KMS-11 (cell line): ENCODE measurements at regions not wholly inside any gene's neighbourhood (a gene's known extent, or its start where the extent isn't known, plus 50 kb on each side); places are given as distances from the start of the nearest gene placed in this dataset.

Source experiments
- H2AFZ ChIP-seq: fragments of 200-600 bp; sonication (generic); 2 replicates; pipeline ENCODE4 v1.6.1; 2016; ENCODE audit warnings: antibody characterized with exemption, mixed run types, low read depth
- H3K27ac ChIP-seq: fragments of 200-600 bp; sonication (generic); 2 replicates; pipeline ENCODE4 v1.6.1; 2016; ENCODE audit warnings: mild to moderate bottlenecking, mixed run types
- H3K27me3 ChIP-seq: fragments of 200-600 bp; sonication (generic); 2 replicates; pipeline ENCODE4 v1.6.1; 2017; ENCODE audit warnings: mild to moderate bottlenecking, low read depth, mixed run types, moderate library complexity; ENCODE audit not compliant: insufficient read depth
- H3K36me3 ChIP-seq: fragments of 200-600 bp; sonication (generic); 2 replicates; pipeline ENCODE4 v1.6.1; 2017; ENCODE audit warnings: mild to moderate bottlenecking, mixed run types; ENCODE audit not compliant: insufficient read depth
- H3K4me1 ChIP-seq: fragments of 200-600 bp; sonication (generic); 2 replicates; pipeline ENCODE4 v1.6.1; 2016; ENCODE audit warnings: mild to moderate bottlenecking, low read depth, mixed run types; ENCODE audit not compliant: poor library complexity, severe bottlenecking
- H3K4me2 ChIP-seq: fragments of 200-600 bp; sonication (generic); 2 replicates; pipeline ENCODE4 v1.7.0; 2016; ENCODE audit warnings: mild to moderate bottlenecking, mixed run types
- H3K4me3 ChIP-seq: fragments of 200-600 bp; sonication (generic); IDR thresholded peaks from 2 replicates; pipeline ENCODE4 v1.6.1; 2017; ENCODE audit warnings: low read depth, low read length, mixed read lengths; ENCODE audit not compliant: insufficient read depth
- H3K79me2 ChIP-seq: fragments of 200-600 bp; sonication (generic); 2 replicates; pipeline ENCODE4 v1.6.1; 2016; ENCODE audit warnings: low read depth, mixed run types; ENCODE audit not compliant: insufficient read depth
- H3K9ac ChIP-seq: fragments of 200-600 bp; sonication (generic); 2 replicates; pipeline ENCODE4 v1.6.1; 2016; ENCODE audit warnings: mild to moderate bottlenecking, mixed run types
- H4K20me1 ChIP-seq: fragments of 200-600 bp; sonication (generic); 2 replicates; pipeline ENCODE4 v1.6.1; 2016; ENCODE audit warnings: mild to moderate bottlenecking, mixed run types; ENCODE audit not compliant: insufficient read depth
- TF ChIP-seq, protein P1 (sequence below): fragments of 200-600 bp; sonication (generic); conservative IDR thresholded peaks from 2 replicates; pipeline ENCODE4 v1.6.1; 2017; ENCODE audit warnings: low read depth, mild to moderate bottlenecking, antibody characterized with exemption, low read length, moderate library complexity, mixed read lengths

DNA sequence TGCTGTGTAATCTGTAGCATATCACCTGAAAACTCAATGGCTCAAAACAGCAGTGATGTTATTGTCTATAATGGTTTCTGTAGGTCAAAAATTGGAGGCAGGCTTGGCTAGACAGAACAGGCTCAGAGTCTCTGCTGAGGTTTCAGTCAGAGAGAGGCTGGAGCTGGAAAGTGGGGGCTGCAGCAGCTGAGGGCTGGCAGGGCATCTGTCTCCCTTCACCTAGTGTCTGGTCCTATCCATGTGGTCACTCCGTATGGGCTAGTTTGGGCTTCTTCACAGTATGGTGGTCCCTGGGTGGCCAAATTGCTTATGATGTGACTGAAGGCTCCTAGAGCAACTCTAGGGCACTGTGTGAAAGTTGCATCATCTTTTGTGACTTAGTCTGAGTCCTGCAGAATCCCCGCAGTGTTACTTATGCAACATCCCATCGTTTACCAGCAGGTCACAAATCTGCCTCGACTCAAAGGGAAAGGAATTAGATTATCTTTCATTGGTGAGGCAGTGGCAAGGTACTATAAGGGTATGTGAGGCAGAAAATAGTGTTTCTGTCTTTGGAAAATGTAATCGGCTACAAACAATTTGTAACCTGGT lies 497.0 kb downstream of the EPHA7 start:
- Histone ChIP-seq H3K36me3 (no peaks in the 10 kb centered on the region), H3K27me3 (no peaks in the 10 kb centered on the region), H3K4me3 (no peak overlapping the region), H3K9ac (no peak overlapping the region), H3K4me1 (no peaks in the 10 kb centered on the region), H2AFZ (no peak overlapping the region), H3K4me2 (no peak overlapping the region), H4K20me1 (no peaks in the 10 kb centered on the region), H3K79me2 (no peaks in the 10 kb centered on the region), H3K27ac (no peak overlapping the region)
- TF ChIP-seq, protein P1, sequence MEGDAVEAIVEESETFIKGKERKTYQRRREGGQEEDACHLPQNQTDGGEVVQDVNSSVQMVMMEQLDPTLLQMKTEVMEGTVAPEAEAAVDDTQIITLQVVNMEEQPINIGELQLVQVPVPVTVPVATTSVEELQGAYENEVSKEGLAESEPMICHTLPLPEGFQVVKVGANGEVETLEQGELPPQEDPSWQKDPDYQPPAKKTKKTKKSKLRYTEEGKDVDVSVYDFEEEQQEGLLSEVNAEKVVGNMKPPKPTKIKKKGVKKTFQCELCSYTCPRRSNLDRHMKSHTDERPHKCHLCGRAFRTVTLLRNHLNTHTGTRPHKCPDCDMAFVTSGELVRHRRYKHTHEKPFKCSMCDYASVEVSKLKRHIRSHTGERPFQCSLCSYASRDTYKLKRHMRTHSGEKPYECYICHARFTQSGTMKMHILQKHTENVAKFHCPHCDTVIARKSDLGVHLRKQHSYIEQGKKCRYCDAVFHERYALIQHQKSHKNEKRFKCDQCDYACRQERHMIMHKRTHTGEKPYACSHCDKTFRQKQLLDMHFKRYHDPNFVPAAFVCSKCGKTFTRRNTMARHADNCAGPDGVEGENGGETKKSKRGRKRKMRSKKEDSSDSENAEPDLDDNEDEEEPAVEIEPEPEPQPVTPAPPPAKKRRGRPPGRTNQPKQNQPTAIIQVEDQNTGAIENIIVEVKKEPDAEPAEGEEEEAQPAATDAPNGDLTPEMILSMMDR, result no peak

DNA sequence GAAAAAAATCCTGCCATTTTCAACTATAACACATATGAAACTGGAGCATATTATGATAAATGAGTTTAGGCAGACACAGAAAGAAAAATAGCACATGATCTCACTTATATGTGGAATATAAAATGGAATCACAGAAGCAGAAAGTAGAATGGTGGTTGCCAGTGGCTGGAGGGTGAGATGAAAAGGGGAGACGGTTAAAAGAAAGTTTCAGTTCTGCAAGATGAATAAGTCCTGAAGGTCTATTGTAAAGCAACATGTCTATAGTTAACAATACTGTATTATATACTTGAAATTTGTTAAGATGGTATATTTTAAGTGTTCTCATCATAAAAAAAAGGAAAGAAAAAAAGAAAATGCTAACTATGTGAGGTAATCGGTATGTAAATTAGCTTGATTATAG lies 503.9 kb downstream of the EPHA7 start:
- no peak overlapping the region for H2AFZ ChIP-seq
- no peak overlapping the region for H3K9ac ChIP-seq
- H3K4me3 ChIP-seq, result no peak overlapping the region
- no peaks in the 10 kb centered on the region for H4K20me1 ChIP-seq
- no peaks in the 10 kb centered on the region for H3K79me2 ChIP-seq
- no peak overlapping the region for H3K4me2 ChIP-seq
- H3K27ac ChIP-seq, result no peak overlapping the region
- TF ChIP-seq, protein P1, result no peak
- no peaks in the 10 kb centered on the region for H3K4me1 ChIP-seq
- no peaks in the 10 kb centered on the region for H3K36me3 ChIP-seq
- no peaks in the 10 kb centered on the region for H3K27me3 ChIP-seq

DNA sequence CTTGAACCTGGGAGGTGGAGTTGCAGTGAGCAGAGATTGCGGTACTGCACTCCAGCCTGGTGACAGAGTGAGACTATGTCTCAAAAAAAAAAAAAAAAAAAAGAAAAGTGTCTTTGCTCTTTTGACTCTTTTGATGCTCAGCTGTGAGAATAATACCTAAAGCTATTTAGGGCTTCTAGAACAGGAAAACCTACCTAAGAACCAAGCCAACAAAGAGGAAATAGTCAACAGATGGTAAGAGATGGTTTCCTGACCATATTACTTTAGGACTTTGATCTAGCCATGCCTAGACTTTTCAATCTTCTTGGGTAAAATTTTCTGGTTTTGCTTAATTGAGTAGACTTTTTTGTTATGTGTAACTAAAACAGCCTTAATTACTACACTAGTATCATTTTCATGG lies 508.1 kb downstream of the EPHA7 start:
- Histone ChIP-seq H3K9ac (no peak overlapping the region), H3K27ac (no peak overlapping the region), H3K36me3 (no peaks in the 10 kb centered on the region), H3K27me3 (no peaks in the 10 kb centered on the region), H4K20me1 (no peaks in the 10 kb centered on the region), H3K4me2 (no peak overlapping the region), H3K79me2 (no peaks in the 10 kb centered on the region), H3K4me1 (no peaks in the 10 kb centered on the region), H2AFZ (no peak overlapping the region), H3K4me3 (no peak overlapping the region)
- TF ChIP-seq, protein P1, result no peak

DNA sequence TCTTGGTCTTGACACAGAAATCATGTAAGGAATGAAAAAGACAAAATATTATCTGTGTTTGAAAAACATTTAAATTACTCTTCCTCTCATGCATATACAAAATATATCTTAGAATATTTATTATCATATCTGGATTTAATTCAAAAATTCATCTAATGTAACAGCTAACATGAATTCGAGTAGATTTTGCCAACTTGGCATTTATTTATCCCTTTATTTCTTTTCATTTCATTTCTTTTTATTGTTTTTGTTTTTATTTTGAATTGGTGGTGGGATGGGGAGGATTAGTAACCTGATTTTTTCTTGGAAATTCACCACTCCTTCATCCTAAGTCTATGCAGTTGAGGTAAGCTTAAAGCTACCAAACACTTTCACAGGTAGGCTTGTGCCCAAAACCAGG lies 508.7 kb downstream of the EPHA7 start:
- H3K9ac ChIP-seq, result no peak overlapping the region
- no peak overlapping the region for H3K4me2 ChIP-seq
- no peaks in the 10 kb centered on the region for H3K79me2 ChIP-seq
- H3K4me3 ChIP-seq, result no peak overlapping the region
- TF ChIP-seq, protein P1, result no peak
- H4K20me1 ChIP-seq, result no peaks in the 10 kb centered on the region
- no peaks in the 10 kb centered on the region for H3K27me3 ChIP-seq
- no peaks in the 10 kb centered on the region for H3K4me1 ChIP-seq
- no peak overlapping the region for H3K27ac ChIP-seq
- H3K36me3 ChIP-seq, result no peaks in the 10 kb centered on the region
- H2AFZ ChIP-seq, result no peak overlapping the region

DNA sequence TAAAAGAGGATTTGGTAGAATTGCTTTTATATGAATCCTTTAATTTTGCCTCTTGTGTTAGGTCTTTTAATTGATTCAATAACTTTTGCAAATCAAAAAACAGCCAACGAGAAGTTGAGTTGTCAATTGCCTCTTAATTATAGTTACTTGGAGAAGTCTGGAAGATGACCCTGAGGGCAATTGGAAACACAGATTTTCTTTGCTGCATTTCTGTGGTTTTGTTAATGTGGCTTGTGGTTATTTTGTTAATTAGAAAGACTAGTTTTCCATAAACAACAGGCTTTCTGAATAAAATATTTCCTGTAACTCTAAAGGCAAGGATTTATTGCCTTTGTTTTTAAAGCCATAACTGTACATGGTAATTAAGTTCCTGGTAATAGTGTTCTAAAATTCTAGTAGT lies 513.0 kb downstream of the EPHA7 start:
- no peak overlapping the region for H3K27ac ChIP-seq
- no peak overlapping the region for H3K4me2 ChIP-seq
- no peak overlapping the region for H3K9ac ChIP-seq
- no peak overlapping the region for H3K4me3 ChIP-seq
- H3K79me2 ChIP-seq, result no peaks in the 10 kb centered on the region
- H3K4me1 ChIP-seq, result no peaks in the 10 kb centered on the region
- H4K20me1 ChIP-seq, result no peaks in the 10 kb centered on the region
- no peaks in the 10 kb centered on the region for H3K27me3 ChIP-seq
- no peaks in the 10 kb centered on the region for H3K36me3 ChIP-seq
- no peak overlapping the region for H2AFZ ChIP-seq
- TF ChIP-seq, protein P1, result no peak
